SK-N-SH treated with all-trans-retinoic acid at 6 μM for 48 hours (cell line): ENCODE measurements at regions not wholly inside any gene's neighbourhood (a gene's known extent, or its start where the extent isn't known, plus 50 kb on each side); places are given as distances from the start of the nearest gene placed in this dataset.

Experiments
- ATAC-seq: fragments of 200-7000 bp; cut with Tn5 transposase; 3 replicates; pipeline ENCODE4 v1.9.1; 2020; ENCODE audit warnings: mild to moderate bottlenecking, moderate library complexity
- ARNTL ChIP-seq: fragments of 450-650 bp; formaldehyde crosslinking; IDR thresholded peaks from 2 replicates; pipeline ENCODE4 v1.5.0; 2020; ENCODE audit warnings: low read depth, mild to moderate bottlenecking, moderate library complexity, borderline replicate concordance
- BACH2 ChIP-seq: fragments of 250-450 bp; sonication (Bioruptor Pico); IDR thresholded peaks from 2 replicates; pipeline ENCODE4 v1.9.0; 2021; ENCODE audit warnings: mild to moderate bottlenecking, borderline replicate concordance
- CREB5 ChIP-seq: fragments of 250-450 bp; sonication (Bioruptor Pico); IDR thresholded peaks from 2 replicates; pipeline ENCODE4 v1.5.1; 2020; ENCODE audit warnings: low read depth, mild to moderate bottlenecking, moderate library complexity
- CSDC2 ChIP-seq: fragments of 250-450 bp; sonication (Bioruptor Pico); IDR thresholded peaks from 2 replicates; pipeline ENCODE4 v1.5.0; 2020; ENCODE audit warnings: mild to moderate bottlenecking, moderate library complexity
- CSRNP3 ChIP-seq: fragments of 250-450 bp; sonication (Bioruptor Pico); IDR thresholded peaks from 2 replicates; pipeline ENCODE4 v1.5.1; 2021; ENCODE audit warnings: mild to moderate bottlenecking, moderate library complexity
- GLIS3 ChIP-seq: fragments of 250-450 bp; sonication (Bioruptor Pico); IDR thresholded peaks from 2 replicates; pipeline ENCODE4 v1.5.0; 2020; ENCODE audit warnings: mild to moderate bottlenecking, moderate library complexity
- ISL1 ChIP-seq: fragments of 250-450 bp; sonication (Bioruptor Pico); IDR thresholded peaks from 2 replicates; pipeline ENCODE4 v2.1.2; 2022; ENCODE audit warnings: mild to moderate bottlenecking, moderate library complexity
- OSR1 ChIP-seq: fragments of 250-450 bp; sonication (Bioruptor Pico); IDR thresholded peaks from 2 replicates; pipeline ENCODE4 v1.8.0; 2022; ENCODE audit warnings: moderate library complexity, mild to moderate bottlenecking, inconsistent platforms
- PATZ1 ChIP-seq: fragments of 250-450 bp; sonication (Bioruptor Pico); IDR thresholded peaks from 2 replicates; pipeline ENCODE4 v1.8.0; 2020; ENCODE audit warnings: mild to moderate bottlenecking, moderate library complexity, borderline replicate concordance
- POU6F1 ChIP-seq: fragments of 250-450 bp; sonication (Bioruptor Pico); IDR thresholded peaks from 2 replicates; pipeline ENCODE4 v1.8.0; 2021; ENCODE audit warnings: low read depth, mild to moderate bottlenecking, moderate library complexity, borderline replicate concordance
- PPARA ChIP-seq: fragments of 250-450 bp; sonication (Bioruptor Pico); IDR thresholded peaks from 2 replicates; pipeline ENCODE4 v1.5.0; 2020; ENCODE audit warnings: mild to moderate bottlenecking, borderline replicate concordance
- RARB ChIP-seq: fragments of 250-450 bp; sonication (Bioruptor Pico); IDR thresholded peaks from 2 replicates; pipeline ENCODE4 v1.8.0; 2021; ENCODE audit warnings: mild to moderate bottlenecking, moderate library complexity
- TCF4 ChIP-seq: fragments of 250-450 bp; sonication (Bioruptor Pico); IDR thresholded peaks from 2 replicates; pipeline ENCODE4 v1.8.0; 2021; ENCODE audit warnings: mild to moderate bottlenecking, moderate library complexity, borderline replicate concordance
- TSHZ2 ChIP-seq: fragments of 250-450 bp; sonication (Bioruptor Pico); IDR thresholded peaks from 2 replicates; pipeline ENCODE4 v1.5.0; 2020; ENCODE audit warnings: mild to moderate bottlenecking, moderate library complexity
- ZC3H10 ChIP-seq: fragments of 250-450 bp; sonication (Bioruptor Pico); IDR thresholded peaks from 2 replicates; pipeline ENCODE4 v1.5.1; 2021; ENCODE audit warnings: mild to moderate bottlenecking, moderate library complexity
- ZFP30 ChIP-seq: fragments of 450-650 bp; formaldehyde crosslinking; IDR thresholded peaks from 2 replicates; pipeline ENCODE4 v1.5.0; 2022; ENCODE audit warnings: mild to moderate bottlenecking, moderate library complexity
- ZNF70 ChIP-seq: fragments of 450-650 bp; formaldehyde crosslinking; IDR thresholded peaks from 2 replicates; pipeline ENCODE4 v1.5.0; 2020; ENCODE audit warnings: mild to moderate bottlenecking, moderate library complexity

- TF ChIP-seq ARNTL (CRISPR knock-in tag): no peak
- no peak for TF ChIP-seq TCF4
- no peak for TF ChIP-seq ZFP30 (CRISPR knock-in tag)
- TF ChIP-seq RARB (CRISPR knock-in tag): no peak
- TF ChIP-seq ISL1 (CRISPR knock-in tag): no peak
- no peak for TF ChIP-seq POU6F1 (CRISPR knock-in tag)
- TF ChIP-seq CSDC2: no peak
- TF ChIP-seq TSHZ2 (CRISPR knock-in tag): no peak
- no peak for TF ChIP-seq GLIS3 (CRISPR knock-in tag)
- TF ChIP-seq CREB5 (CRISPR knock-in tag): no peak
- TF ChIP-seq BACH2 (CRISPR knock-in tag): no peak
- no peak for TF ChIP-seq ZNF70 (CRISPR knock-in tag)
- no peak for ATAC-seq
Observed at GRCh38 chr9:38240051-38240450, 152.5 kb upstream of the ALDH1B1 start.

GRCh38 chr9:38235244-38235643 lies 157.3 kb upstream of the ALDH1B1 start:
- ATAC-seq: no peak
- no peak for TF ChIP-seq OSR1
- TF ChIP-seq PPARA (CRISPR knock-in tag): no peak
- TF ChIP-seq CSRNP3: no peak
- TF ChIP-seq ZNF70 (CRISPR knock-in tag): no peak
- TF ChIP-seq TSHZ2 (CRISPR knock-in tag): no peak
- no peak for TF ChIP-seq BACH2 (CRISPR knock-in tag)
- TF ChIP-seq, all 23 proteins: peak for 0

GRCh38 chr9:38234479-38235170 lies 157.9 kb upstream of the ALDH1B1 start:
- ATAC-seq: no peak
- TF ChIP-seq ARNTL (CRISPR knock-in tag) (no peak), ISL1 (CRISPR knock-in tag) (no peak), PATZ1 (no peak), CSRNP3 (no peak), CREB5 (CRISPR knock-in tag) (no peak), ZC3H10 (no peak)
- TF ChIP-seq, all 23 proteins: peak for 0
